Prostate gland (tissue), 2 donors: ENCODE measurements at regions not wholly inside any gene's neighbourhood (a gene's known extent, or its start where the extent isn't known, plus 50 kb on each side); places are given as distances from the start of the nearest gene placed in this dataset.

Source experiments
- CTCF ChIP-seq, 4 experiments: fragments of 200-600 bp in 2 of 4; fragments of 450-650 bp in 2 of 4; sonication (generic) in 2 of 4; IDR thresholded peaks; 1 replicate in 3 of 4; 2 replicates in 1 of 4; pipeline ENCODE4 v1.5.1; 2016 to 2019; ENCODE audit warnings: antibody characterized with exemption in 4 of 4, mild to moderate bottlenecking in 2 of 4, moderate library complexity in 2 of 4
- POLR2AphosphoS5 ChIP-seq: sonication (generic); formaldehyde crosslinking; IDR thresholded peaks from one replicate; pipeline ENCODE4 v1.6.1; 2017; ENCODE audit warnings: antibody characterized with exemption

- no peak for TF ChIP-seq CTCF (IDR thresholded peaks at IDR 0.05)
- TF ChIP-seq POLR2AphosphoS5: no peak
Observed at GRCh38 chr2:88942798-88943197, 251.3 kb downstream of the RPIA start.
